Nucleus accumbens (tissue), 56 donors: ENCODE measurements at regions not wholly inside any gene's neighbourhood (a gene's known extent, or its start where the extent isn't known, plus 50 kb on each side); places are given as distances from the start of the nearest gene placed in this dataset.
"Not testable (repeated sequence)": the region's sequence is repeated elsewhere in the genome, so short reads cannot be mapped to it uniquely, and the experiment has no call there.

Experiments
- DNase-seq, 56 donors: peaks; one replicate each; lab custom pipeline; 2025; lab: John Stamatoyannopoulos, UW

GRCh38 chr1:145553795-145554194 is 54.0 kb upstream of the GPR89A start:
- not testable (repeated sequence) for DNase-seq

- DNase-seq: no peak
Observed at GRCh38 chr1:145545055-145545454, 62.7 kb upstream of the GPR89A start.

GRCh38 chr1:145541685-145542084 is 66.1 kb upstream of the GPR89A start:
- DNase-seq: not testable (repeated sequence)

DNA sequence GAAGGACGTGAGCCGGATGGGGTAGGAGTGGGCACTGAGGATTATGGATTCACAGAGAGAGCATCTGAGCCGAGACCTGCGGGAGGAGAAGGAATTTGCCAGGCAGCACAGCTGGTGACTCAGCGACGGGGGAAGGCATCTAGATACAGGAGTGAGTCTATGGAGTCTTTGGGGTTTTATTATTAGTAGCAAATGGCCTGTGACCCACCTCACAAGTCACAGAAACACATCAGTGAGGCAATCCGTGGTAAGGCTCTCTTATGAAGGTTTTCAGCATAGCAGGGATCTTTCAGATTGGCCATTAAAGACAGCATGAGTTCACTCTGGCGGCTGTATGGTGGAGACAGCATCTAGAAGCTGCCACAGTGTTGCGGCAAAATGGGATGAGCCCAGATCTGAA is 66.5 kb upstream of the GPR89A start:
- peak in 10 of 56 donors; percentile 0 to 30 (median 14) for DNase-seq

DNA sequence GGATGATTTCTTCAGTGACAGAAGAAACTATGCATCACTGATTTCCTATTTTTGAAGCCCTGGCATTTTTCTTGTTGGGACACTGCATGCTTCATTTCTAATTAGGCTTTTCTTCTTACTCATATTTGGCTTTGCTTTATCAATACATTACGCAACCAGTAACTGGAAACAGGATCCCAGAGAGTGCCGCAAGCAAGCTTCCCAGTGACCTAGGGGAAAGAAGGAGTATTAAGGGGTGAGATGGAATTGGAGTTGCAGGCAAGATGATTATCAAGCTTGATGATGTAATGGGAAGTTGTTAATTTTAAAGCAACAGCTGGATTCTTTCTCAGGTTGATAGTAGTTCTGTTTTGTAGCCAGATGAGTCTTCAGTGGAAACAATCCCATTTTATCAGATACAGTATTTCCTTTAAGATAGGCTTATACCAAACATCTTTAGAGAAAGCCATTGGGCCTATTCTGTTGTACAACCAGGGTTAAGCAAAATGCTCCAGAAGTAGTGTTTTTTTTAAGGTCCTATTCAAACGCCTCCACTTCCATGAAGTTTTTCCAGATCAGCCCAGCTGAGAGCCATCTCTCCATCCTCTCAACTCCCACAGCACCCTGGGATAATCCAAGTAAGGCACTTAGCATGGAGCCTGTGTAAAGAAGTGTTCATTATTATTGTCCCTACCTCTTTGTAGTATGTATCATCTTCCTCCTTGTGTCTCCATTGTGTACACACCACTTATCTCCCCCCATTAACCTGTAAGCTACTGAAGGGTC is 69.5 kb upstream of the GPR89A start:
- DNase-seq: not testable (repeated sequence)

DNA sequence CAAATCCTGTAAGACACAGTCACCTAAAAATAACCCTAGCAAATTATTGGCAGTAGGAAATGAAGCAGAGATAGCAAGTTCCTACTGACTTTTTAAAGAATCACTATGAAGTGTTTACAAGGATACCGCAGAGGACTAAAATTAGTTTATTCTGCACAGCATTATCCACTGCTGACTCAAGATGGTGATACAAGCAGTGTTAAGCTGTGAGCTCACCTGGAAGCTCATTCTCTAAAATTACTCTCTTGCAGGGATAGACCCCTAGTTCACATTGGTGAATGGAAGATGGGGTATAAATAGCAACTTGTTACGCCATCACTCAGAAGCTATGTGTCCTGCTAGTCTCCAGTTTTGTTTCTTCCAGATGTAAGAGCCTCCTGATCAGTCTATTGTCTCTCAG is 70.8 kb upstream of the GPR89A start:
- not testable (repeated sequence) for DNase-seq

DNA sequence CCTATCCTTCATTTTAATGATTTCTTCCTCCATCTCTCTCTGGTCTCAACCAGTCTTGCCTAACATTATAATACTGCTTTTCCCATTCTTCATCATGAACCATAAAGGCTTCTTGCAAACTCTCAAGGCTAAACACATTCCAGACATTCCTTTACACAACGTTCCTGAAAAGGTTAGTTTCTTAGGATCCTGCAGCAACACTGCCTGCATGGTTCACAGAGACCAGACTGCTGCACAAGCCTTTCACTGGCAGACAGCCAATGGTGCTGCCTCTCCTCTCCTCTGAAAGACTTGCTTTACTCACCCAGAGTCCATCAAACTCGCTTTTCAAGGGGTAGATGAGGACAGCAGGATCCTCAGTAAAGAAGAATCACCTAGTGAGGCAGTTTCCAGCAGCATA is 72.3 kb upstream of the GPR89A start:
- DNase-seq: peak in 3 of 56 donors; percentile 0 to 9 (median 6)

- not testable (repeated sequence) for DNase-seq
Observed at GRCh38 chr1:145528068-145528564, 79.7 kb upstream of the GPR89A start.

DNA sequence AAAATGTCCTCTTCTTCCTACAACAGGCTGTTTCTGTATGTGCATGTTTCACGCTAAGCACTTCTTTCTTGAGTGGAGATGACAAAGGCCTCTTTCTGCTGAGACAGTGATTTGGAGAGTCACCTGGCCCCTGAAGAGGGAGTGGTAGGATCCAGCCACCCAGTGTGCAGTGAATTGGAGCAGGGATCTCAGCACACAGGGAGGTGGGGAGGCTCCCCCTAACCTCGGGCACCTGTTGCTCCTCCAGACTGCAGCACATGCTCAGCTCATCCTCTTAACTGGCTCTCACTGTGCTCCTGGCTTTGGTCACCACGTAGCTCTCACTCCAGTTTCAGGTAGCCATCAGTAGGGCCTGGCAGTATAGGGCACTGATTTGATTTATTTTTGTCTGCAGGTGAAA is 87.6 kb upstream of the GPR89A start:
- not testable (repeated sequence) for DNase-seq

- not testable (repeated sequence) for DNase-seq
Observed at GRCh38 chr1:145519302-145519701, 88.5 kb upstream of the GPR89A start.

DNA sequence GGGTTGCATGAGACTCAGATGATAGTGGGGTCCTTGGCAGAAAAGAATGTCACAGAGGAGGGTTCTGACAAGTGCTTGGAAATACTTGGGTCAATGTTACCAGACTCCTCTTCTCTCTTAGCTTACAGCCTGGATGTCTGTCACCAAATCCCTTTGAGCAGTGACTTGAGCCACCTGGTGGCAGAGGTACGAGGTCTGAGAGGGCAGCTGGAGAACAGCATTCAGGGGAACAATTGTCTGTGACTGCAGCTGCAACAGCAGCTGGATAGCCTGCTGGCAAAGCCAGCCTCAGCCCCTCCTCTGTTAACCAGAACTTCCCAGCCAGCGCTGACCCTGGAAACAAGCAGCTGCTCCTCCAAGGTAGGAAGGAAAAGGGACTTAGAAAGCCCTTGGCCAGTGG is 87.6 kb upstream of the NBPF20 start:
- not testable (repeated sequence) for DNase-seq

DNA sequence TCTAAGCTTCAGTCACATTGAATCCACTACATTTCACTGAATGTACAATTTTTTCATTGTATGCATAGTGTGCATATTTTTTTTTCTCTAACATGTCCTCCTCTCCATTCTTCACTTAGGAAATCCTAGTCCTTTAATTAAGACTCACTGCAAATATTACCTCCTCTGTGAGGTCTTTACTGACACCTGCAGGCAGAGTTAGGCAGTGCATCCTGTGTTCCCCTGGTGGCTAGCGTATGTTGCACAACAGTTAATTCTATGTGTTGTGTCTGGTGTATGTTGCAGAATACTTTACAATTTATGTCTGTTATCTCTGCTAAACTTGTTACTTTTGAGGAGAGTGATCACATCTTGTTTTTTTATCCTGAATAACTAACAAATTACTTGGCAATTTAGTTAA is 82.7 kb upstream of the NBPF20 start:
- DNase-seq: not testable (repeated sequence)

- not testable (repeated sequence) for DNase-seq
Observed at GRCh38 chr1:145505663-145506647, 80.6 kb upstream of the NBPF20 start.

- DNase-seq: not testable (repeated sequence)
Observed at GRCh38 chr1:145504834-145505413, 79.5 kb upstream of the NBPF20 start.

- DNase-seq: not testable (repeated sequence)
Observed at GRCh38 chr1:145504310-145504709, 78.9 kb upstream of the NBPF20 start.

DNA sequence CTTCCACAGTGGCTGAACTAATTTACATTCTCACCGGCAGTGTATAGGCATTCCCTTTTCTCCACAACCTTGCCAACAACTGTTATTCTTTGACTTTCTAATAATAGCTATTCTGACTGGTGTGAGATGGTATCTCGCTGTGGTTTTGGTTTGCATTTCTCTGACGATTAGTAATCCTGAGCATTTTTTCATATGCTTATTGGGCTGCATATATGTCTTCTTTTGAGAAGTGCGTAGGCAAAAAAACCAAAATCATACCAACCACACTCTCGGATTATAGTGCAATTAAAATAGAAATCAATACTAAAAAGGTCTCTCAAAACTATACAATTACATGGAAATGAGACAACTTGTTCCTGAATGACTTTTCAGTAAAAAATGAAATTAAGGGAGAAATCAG is 74.8 kb upstream of the NBPF20 start:
- DNase-seq: not testable (repeated sequence)

DNA sequence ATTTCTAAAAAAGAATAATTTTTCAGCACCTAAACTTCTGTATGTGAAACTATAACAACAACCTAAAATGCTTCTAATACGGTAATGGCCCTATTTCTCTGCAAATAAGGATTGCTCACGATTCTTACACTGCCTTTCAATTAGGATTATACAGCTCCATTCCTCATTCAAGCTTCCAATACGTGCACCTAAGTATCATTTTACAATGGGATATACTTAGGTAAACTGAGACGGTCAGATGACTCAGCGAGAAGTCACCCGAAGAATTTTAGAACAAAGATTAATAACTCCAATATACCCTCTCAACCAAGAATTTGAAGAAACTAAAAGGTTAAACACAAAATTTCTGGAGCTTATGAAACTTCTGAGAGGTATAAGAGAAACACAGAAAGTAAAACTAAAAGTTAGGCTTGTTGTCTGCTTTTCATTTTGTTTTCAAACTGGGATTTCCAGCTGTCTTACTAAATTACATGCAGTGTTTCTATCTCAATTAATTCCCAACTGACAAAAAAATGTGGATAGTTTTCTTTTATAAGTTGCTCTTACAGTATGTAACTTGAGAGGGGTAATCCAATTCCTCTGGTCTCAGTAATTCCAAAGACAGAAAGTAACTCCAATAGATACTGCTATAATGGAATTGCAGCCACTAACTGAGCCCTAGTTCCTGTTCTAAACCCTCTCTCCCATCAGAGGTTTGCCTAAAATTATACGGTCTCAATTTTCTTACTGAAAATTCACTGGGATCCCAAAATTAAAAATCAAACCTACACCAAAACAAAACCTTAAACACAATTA is 69.9 kb upstream of the NBPF20 start:
- not testable (repeated sequence) for DNase-seq

DNA sequence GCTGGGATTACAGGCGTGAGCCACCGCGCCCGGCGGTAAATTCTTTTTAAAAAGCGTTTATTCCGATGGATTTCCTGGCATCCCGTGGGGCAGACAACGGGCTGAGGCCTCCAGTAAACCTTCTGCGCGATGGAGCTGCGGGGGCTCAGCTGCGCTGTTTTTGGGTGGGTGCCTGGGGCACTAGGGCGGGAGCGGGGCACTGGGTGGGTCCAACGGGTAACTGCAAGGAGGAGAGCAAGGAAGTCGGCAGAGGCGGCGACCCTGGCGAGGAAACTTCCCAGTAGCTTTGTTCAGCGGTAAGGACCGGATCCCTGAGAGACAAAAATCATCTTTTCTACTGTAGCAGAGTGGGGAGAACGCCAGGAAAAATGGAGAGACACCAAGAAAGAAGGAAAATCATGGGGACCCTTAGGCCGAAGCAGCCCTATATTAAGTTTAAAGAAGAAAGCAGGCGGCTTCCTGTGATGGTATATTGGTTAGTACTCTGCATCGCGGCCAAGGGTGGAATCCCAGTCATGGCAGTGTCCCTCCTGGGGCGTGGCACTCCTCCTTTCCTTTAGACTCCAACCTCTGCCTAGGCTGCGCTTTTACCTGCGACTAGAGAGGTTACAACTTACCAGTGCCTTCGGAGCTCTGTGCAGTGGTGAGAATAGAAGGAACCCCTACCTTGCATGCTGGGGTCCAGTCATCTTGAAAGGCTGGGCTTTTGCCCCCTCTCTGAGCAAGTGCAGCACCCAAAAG is 63.0 kb upstream of the NBPF20 start:
- DNase-seq: not testable (repeated sequence)

GRCh38 chr1:145487156-145487555 is 61.8 kb upstream of the NBPF20 start:
- not testable (repeated sequence) for DNase-seq
